ENCODE measurements at regions not wholly inside any gene's neighbourhood (a gene's known extent, or its start where the extent isn't known, plus 50 kb on each side); places are given as distances from the start of the nearest gene placed in this dataset.
"Not testable (repeated sequence)": the region's sequence is repeated elsewhere in the genome, so short reads cannot be mapped to it uniquely, and the experiment has no call there.

DNA sequence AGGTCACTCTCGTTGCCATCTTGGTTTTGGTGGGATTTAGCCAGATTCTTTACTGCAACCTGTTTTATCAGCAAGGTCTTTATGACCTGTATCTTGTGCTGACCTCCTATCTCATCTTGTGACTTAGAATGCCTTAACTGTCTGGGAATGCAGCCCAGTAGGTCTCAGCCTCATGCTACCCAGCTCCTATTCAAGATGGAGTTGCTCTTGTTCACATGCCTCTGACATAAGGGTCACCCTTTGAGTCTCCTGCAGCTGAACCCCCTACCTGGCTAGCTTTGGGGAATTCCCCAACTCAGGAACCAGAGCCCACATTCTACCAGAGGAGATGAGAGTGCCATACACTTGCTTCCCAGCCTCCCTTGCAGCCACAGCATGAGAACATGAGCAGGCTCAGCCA lies 123.0 kb upstream of the ARHGEF3 start:
- DNase-seq (ENCODE audit: low read depth) = not testable (repeated sequence)

DNA sequence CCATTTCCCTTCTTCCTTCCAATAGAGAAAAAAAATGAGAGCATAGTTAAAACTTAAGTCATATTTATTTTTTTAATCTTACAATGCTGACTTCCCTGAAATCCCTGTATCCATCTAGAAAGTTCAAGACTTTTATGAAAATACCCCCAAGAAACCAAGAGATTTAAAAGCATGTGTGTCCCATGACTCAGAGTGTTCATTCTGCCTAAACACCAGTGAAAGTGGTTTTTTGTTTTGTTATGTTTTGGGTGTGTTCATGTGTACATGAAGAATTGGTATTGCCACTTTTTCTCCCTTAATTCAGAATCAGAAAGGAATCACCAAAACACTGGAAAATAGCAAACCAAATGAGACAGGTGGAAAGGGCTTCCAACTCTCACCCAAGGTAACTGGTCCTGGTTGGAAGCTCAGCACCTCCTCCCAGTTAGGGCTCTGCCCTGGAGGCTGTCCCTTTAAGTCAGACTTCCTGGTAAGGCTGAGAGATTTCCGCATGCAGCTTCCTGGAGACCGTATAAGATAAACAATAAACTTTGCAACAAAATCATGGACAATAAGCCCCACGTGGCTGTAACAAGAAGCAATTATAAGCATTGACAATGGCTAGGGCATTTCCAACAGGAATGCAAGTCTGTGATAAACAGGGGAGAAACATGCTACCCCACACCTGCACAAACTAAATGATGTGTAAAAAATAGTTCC lies 121.9 kb upstream of the ARHGEF3 start:
- no peak for DNase-seq (ENCODE audit: low read depth)

DNA sequence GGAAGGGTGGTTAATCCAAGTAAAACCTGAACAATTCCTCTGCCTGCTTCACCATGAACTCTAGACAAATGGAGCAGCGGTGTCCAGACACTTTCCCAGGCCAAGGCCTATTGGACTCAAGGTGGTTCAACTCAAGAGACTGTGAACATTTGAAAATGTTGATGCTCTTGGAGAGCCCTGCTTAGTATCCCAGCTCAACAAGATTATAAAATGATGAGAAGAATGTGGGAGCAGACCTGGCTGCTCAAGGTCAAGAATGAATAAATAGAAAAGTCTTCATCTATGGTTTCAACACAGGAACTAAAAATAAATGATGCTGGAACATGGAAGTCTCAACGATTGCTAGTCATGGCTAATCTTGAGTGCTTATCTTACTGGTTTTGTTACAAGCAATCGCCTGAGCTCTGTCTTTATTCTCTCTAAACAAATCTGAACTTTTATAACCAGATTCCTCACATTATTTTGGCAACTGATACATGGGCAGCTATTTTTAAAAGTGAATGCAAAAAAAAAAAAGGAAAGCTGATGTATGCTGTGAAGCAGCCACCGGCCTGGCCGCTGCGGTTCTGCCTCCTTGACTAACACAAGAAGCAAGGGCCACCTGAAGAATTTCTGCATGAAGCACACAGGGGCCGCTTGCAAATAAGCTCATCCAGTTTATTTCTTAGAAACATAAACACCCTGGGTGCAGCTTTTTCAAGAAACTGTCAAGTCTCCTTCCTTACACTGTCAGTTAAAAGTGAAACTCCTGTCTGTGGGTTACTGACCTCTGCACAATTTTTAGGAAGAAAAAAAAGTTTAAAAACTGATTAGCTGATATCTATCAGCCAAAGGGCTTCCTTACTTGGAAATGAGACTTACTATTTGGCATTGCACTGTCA lies 120.1 kb upstream of the ARHGEF3 start:
- no peak for DNase-seq (ENCODE audit: low read depth)

DNA sequence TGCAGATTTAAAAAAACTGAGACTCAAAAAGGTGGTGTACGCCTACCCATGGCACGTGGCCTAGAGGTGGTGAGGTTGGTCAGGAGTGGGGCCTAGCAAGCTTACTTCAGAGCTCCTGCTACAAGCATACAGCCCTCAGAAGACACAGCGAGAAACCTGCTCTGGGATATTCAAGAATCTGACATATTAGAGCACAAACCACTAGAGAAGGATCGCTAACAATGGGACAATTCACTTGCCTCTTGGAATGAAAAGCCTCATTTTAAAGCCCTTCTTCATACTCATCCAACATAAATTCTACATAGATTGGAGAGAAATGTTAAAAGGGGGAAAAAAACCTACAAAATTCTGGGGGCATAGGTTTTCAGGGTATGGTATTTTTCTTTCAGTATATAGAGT lies 118.0 kb upstream of the ARHGEF3 start:
- no peak for DNase-seq (ENCODE audit: low read depth)

DNA sequence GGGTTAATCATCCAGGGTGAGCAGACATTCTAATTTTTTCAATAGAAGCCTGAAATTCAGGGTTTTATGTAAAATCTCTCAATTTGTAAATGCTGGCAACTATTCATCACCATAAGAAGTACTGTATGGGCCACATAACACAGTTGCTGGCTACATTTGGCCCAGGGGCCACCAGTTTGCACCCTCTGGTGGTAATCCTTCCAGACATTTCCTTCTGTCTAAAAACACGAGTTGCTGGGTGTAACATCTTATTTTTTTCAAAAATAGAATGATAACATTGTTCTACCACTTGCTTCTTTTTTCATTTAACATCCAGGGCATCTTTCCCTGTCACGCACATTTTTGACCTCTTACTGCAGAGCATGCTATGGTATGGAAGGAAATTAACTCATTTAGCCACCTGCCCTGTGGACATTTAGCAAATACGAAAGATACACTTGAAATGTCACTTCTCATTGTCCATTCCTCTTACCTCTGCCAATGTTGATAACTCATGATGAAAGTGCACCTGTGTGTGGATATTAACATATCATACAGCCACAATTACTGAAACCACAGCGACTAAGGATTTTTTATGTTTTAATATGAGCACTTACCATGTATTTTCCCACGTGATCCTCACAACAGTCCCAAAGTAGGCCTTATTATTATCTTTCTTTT lies 117.5 kb upstream of the ARHGEF3 start:
- no peak for DNase-seq (ENCODE audit: low read depth)

DNA sequence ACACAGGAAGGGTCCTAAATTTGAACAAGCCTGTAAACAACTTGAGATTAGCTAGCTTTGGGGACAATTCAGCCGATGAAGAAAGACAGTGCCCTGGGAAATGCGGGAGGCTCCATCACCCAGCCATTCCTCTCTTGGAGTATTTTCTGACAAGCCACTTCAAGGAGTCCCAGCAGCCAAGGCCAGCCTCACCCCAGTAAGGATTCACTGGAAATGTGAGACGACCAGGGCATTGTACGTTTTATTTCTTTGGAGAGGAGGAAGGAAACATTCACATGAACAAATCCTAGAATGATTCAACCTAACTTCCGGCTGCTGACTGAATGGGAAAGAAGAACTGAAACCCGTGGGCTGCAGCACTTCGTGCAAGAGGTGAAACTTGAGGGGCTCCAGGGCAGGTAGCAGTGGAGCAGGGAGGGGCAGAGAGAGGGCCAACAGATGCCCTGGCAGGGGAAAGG lies 116.4 kb upstream of the ARHGEF3 start:
- DNase-seq (ENCODE audit: low read depth) = peak; percentile 56

DNA sequence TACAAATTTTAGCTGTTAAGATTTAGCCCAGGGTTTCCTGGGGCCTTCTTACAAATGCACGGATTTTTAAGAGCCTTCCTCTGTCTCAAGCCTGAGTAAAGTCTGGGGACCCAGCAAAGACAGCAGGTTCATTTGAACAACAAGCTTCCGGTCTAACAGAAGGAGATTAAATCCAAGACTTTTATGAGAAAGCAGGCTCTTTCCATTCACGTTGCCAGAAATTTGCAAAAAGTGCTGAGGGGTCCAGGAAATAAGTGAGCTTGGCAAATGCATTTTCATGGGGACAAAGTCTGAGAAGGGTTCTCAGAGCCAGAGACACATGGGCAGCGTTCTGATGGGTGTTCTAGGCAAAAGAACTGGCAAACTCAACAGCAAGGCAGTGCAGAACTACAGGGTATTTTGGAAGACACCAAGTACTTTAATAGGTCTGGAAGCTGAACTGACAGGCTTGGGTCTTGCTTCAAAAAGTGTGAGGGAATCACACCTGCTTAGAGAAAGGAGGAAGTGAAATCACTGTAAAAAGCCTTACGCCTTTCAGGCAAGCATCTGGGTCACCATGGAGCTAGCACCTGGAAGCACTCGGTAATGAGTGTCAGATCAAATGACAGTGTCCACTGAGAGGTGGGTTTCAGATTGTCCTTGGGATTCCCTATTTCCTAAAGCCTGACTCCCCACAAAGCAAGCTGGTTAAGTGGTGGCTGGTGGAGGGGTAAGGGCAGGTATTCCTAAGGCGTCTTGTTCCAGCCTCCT lies 115.8 kb upstream of the ARHGEF3 start:
- no peak for DNase-seq (ENCODE audit: low read depth)

DNA sequence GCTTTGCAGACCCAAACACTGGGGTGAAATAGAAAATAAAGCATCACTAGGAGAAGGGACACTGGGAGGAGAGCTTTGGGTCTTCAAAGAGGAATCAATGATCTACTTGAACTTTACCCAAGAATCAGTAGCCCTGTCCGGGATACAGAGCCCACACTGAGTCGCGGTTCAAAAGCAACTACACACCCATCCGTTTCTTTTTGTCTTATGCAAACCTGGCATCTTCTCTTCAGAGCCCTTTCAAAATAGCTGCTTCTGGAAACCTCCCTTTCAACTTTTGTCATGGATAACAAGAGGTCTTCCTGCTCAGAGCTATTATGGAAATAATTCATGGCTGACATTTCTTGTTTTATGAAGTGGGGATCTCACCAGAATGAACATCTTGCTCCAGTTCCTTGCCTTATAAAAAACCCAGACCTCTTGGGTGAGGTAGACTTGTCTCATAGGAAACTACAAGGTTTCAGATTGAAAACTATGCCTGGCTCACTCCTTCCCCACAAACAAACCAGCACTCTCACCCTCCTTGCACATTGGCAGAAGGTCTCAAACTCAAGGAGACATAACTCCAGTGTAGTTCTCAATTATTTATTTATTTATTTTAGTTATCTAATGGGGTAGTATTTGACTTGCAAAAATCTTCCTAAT lies 115.1 kb upstream of the ARHGEF3 start:
- no peak for DNase-seq (ENCODE audit: low read depth)

DNA sequence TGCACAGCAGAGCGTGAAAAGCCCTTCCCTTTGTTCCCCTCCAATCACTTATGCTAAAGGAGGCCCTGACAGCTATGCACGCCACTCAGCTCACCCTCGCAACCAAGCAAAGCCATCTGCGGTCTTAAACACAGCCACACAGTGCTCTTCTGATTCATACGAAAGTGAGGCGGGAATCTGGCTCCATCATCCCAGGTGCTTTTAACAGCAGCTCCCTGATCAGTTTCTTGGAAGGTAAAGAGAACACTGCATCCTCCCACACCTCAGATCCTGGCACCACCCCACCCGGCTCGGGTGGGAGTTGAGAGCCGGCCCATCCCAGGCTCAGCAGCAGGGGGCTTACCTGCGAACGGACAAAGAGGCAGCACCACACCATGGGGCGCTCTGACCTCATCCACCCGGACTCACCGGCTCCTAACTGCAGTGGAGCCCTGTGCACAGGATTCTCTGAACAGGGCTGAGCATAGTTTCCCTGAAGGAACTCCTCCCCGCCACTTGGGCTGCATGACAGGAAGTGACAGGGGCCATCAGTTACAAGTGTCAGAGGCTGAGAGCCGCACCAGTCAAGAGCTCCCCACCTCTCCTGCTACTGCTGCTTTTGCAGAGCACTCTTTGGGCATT lies 114.3 kb upstream of the ARHGEF3 start:
- peak; percentile 57 for DNase-seq (ENCODE audit: low read depth)

DNA sequence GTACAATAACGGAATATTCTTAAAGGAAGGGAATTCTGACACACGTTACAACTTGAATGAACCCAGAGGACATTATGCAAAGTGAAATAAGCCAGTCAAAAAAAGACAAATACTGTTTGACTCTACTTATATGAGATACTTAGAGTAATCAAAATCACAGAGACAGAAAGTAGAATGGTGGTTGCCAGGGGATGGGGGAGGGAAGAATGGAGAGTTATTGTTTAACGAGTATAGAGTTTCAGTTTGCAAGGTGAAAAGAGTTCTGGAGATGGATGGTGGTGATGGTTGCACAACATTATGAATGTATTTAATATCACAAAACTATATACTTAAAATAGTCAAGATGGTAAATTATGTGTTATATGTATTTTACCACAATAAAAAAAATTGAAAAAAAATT lies 112.9 kb upstream of the ARHGEF3 start:
- DNase-seq (ENCODE audit: low read depth) = no peak

DNA sequence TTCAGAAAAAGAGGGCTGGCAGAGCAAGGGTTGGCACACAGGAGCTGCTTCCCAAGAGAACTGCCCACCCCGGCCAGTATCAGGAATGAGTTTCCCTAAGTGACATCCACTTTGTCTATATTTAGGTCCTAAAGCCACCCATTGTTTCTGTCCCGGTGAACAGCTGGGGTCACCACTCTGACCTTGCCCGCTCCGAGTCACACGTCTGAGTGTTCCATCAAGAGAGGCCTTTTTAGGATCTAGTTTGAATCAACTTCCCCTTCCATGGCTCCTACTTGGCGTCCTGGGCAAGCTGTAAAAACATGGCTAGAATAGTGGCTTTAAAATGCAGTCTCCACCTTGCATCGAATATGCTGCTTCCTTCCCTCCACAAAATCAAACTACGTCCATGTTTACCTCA lies 109.6 kb upstream of the ARHGEF3 start:
- DNase-seq (ENCODE audit: low read depth) = no peak

DNA sequence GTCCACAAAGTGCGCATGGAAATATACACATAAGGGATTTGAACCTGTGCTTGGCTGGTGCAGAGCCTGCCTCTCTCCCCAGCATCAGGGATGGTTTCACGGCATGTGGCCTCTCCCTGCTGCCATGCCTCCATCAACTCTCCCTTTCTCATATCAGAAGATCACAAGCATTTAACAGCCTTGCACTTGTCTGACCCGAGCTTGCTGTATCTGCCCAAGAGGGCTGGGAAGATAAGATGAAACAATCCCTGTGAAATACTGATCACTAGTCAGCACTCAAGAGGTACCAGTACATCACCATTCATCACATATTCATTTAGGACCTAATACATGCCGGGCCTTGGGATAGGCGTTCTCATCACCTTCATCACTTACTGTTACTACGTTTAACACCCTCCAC lies 107.6 kb upstream of the ARHGEF3 start:
- no peak for DNase-seq (ENCODE audit: low read depth)

DNA sequence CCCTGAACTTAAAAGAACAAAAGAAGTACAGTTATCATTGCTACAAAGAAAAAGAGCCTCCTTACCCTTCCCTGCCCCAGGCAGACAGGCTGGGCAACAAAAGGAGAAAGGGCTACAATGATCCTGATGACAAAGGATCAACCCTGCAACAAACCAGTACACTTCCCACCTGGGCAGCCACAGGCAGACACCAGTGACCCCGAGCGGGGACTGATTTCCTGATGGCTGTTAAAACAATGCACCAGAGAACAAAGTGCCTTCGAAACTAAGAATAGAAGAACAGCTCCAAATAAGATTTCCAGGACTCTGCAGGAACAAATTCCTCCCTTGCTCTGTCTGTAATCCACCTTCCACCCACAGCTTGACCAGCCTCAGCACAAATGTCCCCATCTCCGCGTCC lies 106.3 kb upstream of the ARHGEF3 start:
- no peak for DNase-seq (ENCODE audit: low read depth)

DNA sequence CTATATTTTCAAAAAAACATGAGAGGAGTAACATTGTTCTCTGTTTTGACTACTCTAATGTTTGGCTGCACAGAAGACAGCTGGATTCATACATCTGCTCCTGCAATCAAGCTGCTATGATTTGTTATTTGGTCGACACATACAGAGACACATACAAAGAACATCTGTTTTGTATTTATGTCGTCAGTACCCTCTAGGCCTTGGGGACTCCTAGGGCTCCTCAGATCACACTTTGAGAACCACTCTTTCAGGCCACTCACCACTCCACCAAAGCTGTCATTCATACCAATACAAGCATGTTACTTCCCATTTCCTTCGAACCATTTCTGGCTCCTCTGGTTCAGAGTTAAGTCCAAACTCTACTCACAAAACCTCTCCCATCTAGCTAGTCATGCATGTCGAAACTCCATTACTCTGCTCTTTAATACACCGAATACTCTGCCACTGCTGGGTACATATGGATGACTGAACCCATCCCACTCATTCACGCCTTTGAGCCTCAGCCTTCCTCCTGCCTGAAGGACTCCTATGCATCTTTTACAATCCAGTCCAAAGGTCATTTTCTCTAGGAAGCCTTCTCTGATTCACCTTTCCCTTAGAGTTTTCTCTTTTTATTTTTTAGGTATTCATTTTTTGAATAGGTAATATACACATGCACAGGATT lies 102.9 kb upstream of the ARHGEF3 start:
- DNase-seq (ENCODE audit: low read depth) = no peak

DNA sequence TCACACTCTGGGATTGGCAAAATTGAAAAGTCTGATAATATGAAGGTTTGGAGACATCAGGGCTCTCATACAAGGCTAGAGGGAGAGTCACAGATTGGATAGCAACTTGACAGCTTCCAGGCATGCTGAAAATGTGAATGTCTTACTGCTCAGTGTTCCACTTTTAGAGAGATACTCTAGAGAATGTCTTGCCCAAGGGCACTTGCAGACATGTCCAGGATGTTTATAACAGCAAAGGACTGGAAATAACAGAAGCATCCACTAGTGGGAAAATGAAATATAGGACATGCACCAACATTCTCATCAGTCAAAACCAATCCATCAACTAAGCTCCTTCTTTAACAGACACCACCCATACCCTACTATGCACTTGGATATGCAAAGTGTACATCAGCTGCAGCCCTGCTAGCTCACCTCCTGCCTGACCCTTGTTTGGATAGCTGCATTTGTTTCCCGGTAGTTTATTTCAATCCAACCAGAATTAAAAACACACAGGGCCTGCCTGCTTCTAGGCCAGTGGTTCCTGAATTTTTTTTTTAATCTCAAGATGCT lies 101.6 kb upstream of the ARHGEF3 start:
- DNase-seq (ENCODE audit: low read depth) = no peak

DNA sequence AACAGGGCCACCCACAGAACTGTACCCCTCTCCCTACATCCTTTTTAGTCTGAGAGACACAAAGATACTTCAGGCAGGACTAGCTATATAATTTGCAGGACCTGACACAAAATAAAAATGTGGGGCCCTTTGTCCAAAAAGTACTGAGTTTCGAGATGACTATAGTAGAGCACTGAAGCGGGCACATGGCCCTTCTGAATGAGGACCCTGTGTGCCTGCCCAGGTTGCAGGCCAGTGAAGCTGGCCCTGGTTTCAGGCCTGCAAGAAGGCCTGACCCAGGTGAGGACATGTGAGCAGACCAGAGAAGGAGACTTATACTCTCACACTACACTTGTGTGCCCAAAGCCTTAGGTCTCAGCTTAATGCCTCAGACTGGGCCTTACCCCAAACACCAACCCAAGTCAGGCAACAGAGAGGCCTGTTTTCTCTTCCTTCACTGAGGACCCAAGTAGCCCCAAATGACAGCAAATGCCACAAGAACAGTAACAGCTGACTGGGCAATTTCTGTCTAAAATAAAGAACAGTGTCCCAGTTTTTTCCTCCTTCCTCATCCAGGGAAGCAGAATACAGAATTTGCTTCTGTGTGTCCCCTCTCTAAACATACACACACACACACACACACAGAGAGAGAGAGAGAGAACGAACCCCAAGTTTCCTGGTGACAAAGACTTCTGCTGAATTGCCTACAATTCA lies 100.9 kb upstream of the ARHGEF3 start:
- DNase-seq (ENCODE audit: low read depth) = no peak

DNA sequence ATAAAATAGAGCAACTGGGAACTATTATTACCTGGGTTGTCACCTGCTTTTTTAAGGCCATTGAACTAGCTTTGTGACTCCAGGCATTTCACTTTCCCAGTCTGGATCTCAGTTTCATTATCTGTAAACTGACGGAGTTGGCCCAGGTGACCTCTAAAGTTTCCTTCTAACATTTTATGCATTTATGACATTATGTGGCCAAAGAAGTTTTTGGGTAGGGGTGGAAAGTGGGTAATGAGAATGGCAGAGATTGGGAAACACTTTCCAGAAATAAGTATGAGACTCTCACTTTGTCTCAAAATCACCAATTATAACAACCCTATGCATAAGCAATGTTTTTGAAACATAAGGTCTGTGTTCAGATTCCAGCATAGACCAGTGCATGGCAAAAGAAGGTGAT lies 99.1 kb upstream of the ARHGEF3 start:
- no peak for DNase-seq (ENCODE audit: low read depth)

DNA sequence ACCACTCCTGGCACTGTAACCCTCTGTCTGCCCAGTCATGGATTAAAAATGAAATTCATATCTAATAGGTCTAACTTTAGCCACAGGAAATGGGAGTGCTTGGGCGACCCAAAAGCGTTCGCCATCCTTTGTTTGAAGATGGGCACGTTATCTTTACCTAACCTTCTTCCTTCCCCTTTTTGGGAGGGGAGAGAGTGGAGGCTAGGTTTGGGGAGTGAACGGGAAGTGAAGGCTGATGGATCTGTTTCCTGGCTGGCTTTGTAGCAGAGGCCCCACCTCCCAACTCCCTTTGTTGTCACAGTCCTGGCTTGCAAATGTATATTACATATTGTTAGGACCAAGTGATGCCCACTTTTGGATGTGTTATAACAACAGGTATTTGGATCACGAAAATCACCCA lies 98.1 kb upstream of the ARHGEF3 start:
- DNase-seq (ENCODE audit: low read depth) = no peak

DNA sequence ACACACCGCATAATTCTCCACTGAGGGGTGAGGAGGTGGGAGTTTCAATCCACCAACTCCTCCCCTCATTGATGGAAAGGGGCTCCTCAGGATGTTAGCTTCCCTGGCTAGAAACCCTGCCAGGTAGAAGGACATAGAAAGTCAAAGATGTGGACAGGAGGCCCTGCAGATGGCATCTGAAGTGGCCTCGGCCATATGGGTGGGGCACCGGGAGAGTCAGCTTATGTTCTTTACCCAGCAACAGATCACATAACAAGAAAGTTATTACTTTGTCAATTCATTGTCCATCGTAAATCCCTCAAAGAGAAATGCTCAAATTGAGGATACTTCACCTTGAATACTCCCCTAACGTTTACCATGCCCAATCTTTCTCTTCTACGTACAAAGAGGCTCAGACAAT lies 97.3 kb upstream of the ARHGEF3 start:
- DNase-seq (ENCODE audit: low read depth) = no peak

DNA sequence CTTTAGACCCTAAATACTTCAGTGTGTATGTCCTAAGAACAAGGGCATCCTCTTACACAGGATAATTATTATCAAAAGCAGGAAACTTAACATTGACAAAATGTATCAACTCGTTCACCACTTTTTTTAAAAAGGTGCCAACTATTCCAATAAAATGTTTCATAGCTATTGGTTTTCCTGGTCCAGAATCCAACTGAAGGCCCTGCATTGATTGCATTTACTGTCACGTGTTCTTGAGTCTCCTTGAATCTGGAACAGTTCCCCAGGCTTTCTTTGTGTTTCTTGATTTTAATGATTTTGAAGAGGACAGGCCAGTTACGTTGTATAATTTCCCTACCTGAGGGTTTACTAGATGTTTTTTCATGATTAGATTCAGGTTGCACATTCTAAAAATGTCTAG lies 94.6 kb upstream of the ARHGEF3 start:
- no peak for DNase-seq (ENCODE audit: low read depth)
